ENCODE measurements at regions not wholly inside any gene's neighbourhood (a gene's known extent, or its start where the extent isn't known, plus 50 kb on each side); places are given as distances from the start of the nearest gene placed in this dataset.

GRCh38 chr13:105602956-105603670 is 932.3 kb downstream of the EFNB2 start:
- no peak for DNase-seq (ENCODE audit: low read depth)

GRCh38 chr13:105599477-105600037 is 935.9 kb downstream of the EFNB2 start:
- DNase-seq (ENCODE audit: low read depth): no peak

- no peak for DNase-seq (ENCODE audit: low read depth)
Measured at GRCh38 chr13:105598529-105598928, 936.9 kb downstream of the EFNB2 start.

GRCh38 chr13:105597573-105597972 is 937.9 kb downstream of the EFNB2 start:
- DNase-seq (ENCODE audit: low read depth): no peak

- DNase-seq (ENCODE audit: low read depth): no peak
Measured at GRCh38 chr13:105595471-105595870, 940.0 kb downstream of the EFNB2 start.

GRCh38 chr13:105591277-105591676 is 944.2 kb downstream of the EFNB2 start:
- DNase-seq (ENCODE audit: low read depth): no peak

GRCh38 chr13:105587786-105588185 is 947.7 kb downstream of the EFNB2 start:
- no peak for DNase-seq (ENCODE audit: low read depth)

GRCh38 chr13:105579821-105580710 is 955.4 kb downstream of the EFNB2 start:
- no peak for DNase-seq (ENCODE audit: low read depth)

- no peak for DNase-seq (ENCODE audit: low read depth)
Measured at GRCh38 chr13:105573136-105573535, 962.3 kb downstream of the EFNB2 start.

GRCh38 chr13:105572401-105572800 is 963.1 kb downstream of the EFNB2 start:
- no peak for DNase-seq (ENCODE audit: low read depth)

GRCh38 chr13:105569816-105570215 is 965.6 kb downstream of the EFNB2 start:
- DNase-seq (ENCODE audit: low read depth): no peak

GRCh38 chr13:105567951-105568525 is 967.4 kb downstream of the EFNB2 start:
- no peak for DNase-seq (ENCODE audit: low read depth)

GRCh38 chr13:105565136-105565727 is 970.2 kb downstream of the EFNB2 start:
- no peak for DNase-seq (ENCODE audit: low read depth)

GRCh38 chr13:105552078-105552477 is 983.4 kb downstream of the EFNB2 start:
- DNase-seq (ENCODE audit: low read depth): no peak

GRCh38 chr13:105547851-105548250 is 987.6 kb downstream of the EFNB2 start:
- DNase-seq (ENCODE audit: low read depth): no peak

- DNase-seq (ENCODE audit: low read depth): no peak
Measured at GRCh38 chr13:105545811-105546210, 989.7 kb downstream of the EFNB2 start.

- DNase-seq (ENCODE audit: low read depth): no peak
Measured at GRCh38 chr13:105543742-105544141, 991.7 kb downstream of the EFNB2 start.

GRCh38 chr13:105541565-105541964 is 993.9 kb downstream of the EFNB2 start:
- DNase-seq (ENCODE audit: low read depth): no peak

- no peak for DNase-seq (ENCODE audit: low read depth)
Measured at GRCh38 chr13:105538346-105538745, 997.1 kb downstream of the EFNB2 start.

- no peak for DNase-seq (ENCODE audit: low read depth)
Measured at GRCh38 chr13:105537113-105537512, 998.3 kb downstream of the EFNB2 start.

GRCh38 chr13:105530468-105530867 is 1005.0 kb downstream of the EFNB2 start:
- DNase-seq (ENCODE audit: low read depth): no peak

GRCh38 chr13:105527127-105527526 is 1008.3 kb downstream of the EFNB2 start:
- no peak for DNase-seq (ENCODE audit: low read depth)

All from activated T-cell treated with anti-CD3 and anti-CD28 coated beads for 1 hour (primary cell).